NCI-H526 treated with DMSO at 0.1 percent for 48 hours (cell line): ENCODE measurements at regions not wholly inside any gene's neighbourhood (a gene's known extent, or its start where the extent isn't known, plus 50 kb on each side); places are given as distances from the start of the nearest gene placed in this dataset.
A peak's percentile ranks its signal among the peaks of the same experiment; 100 is the strongest.
"Not testable (repeated sequence)": the region's sequence is repeated elsewhere in the genome, so short reads cannot be mapped to it uniquely, and the experiment has no call there.

Source experiments
- DNase-seq: peaks from one replicate; lab custom pipeline; 2025; lab: John Stamatoyannopoulos, UW

DNA sequence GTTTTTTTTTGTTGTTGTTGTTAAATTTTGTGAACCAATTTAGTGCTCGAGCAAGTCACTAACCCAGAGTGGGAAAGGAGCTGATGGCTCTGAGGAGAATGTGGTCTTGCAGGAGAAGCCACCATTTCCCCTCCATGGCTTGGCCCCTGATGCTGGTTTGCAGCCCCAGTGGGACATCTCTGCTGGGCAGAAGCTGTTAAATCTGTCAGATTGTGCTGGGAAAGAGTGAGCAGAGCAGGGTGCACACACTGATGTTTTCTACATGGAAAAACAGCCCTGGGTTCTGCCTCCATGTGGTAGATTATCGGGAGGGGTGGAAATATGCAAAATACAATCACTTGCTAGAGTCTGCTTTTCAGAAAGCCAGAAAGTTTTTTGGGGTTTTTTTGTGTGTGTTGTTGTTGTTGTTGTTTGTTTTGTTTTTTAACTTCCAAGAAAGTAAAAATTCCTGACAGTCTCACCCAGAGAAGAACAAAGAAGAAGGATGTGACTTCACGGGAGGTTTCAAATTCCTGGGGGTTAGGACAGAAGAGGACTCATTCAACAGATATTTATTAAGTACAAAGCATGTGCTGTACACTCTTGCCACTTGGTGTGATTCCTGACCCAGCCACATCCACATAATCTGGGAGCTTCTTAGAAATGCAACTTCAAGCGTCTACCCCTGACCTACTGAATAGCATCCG lies 133.7 kb downstream of the FOXB1 start:
- no peak for DNase-seq

DNA sequence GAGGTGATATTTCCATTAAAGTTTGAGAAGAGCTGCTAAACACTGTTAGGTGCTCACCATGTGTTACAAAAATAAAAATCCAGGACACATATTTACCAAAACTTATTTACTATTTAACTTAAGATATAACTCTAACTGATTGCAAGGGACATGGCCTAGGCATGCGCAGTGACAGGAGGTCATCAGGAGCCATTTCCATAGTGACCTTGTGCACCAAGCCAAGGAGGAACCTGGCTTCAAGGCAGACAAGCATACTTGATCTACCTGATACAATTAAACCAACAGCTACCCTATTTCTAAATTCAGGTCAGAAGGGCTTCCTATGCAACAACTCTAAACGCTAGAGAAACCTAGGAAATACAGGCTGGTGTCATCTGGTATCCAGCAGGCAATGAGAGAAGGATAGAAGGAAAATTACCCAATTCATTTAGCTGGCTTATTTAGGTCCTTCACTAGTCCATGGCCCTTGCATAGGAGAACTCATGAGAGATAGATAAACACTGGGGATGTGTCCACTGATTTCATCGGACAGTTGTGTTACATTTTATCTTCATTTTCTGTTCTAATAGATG lies 134.4 kb downstream of the FOXB1 start:
- DNase-seq: no peak

DNA sequence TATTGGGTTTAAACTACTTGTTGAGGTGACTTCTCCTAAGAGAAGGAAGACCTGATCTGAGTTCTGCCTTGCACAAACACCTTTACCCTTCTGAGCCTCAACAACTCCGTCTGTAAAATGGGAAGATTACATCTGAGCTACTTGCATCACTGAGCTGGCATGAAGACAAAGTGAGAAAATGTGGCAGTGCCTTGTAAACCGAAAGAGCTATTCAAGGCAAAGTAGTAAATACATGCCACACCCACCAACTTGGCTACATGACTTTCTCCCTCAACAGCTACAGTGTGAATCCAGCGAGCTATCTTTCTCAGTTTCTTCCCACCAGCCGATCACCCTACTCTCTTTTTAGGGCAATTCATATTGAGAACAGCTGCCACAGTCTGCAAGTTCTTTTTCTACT lies 148.3 kb downstream of the FOXB1 start:
- no peak for DNase-seq

DNA sequence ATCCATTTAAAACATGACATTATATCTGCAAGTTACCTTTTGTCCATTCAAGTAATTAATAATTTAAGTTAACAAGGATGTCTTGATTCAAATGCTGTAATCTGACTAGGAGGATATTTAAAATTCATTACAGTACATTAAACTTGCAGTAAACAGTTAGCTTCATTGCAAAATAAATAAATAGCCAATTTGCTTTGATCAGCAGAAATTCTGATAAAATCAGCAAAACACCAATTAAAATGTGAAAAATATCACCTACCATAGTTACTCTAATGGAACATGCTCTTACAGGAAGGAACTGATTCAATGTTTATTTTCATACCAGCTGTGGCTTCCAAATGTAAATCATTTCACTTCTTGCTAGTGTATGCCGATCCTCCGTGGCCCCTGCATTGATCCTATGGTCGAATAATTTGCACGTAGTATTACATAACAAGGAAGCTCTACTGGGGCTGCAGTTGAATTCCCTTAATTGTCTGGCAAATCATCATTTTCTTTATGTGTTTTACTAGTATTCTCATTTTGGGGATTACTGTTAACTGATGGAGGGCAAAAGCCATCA lies 150.7 kb downstream of the FOXB1 start:
- DNase-seq: peak; percentile 13

DNA sequence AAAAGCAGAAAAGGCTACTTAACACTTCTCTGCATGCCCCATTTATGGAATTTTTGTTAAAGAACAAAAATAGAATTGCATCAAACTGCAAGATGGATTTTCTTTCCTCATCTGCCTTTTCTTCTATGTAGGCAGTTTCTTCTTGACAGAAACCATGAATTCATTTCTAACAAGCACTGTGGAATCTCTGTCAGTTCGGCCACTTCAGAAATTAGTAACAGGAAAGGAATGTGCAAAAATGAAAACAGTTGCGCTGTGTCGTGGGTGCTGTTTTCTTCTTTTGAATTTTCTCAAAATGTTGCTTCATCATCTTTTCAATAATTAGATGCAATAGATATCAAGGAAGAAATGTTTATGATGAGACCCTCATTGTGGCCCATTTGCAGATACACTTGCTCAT lies 151.6 kb downstream of the FOXB1 start:
- DNase-seq: no peak

- DNase-seq: no peak
Measured at GRCh38 chr15:60160909-60161308, 156.8 kb downstream of the FOXB1 start.

GRCh38 chr15:60161704-60162103 lies 157.6 kb downstream of the FOXB1 start:
- DNase-seq: no peak

DNA sequence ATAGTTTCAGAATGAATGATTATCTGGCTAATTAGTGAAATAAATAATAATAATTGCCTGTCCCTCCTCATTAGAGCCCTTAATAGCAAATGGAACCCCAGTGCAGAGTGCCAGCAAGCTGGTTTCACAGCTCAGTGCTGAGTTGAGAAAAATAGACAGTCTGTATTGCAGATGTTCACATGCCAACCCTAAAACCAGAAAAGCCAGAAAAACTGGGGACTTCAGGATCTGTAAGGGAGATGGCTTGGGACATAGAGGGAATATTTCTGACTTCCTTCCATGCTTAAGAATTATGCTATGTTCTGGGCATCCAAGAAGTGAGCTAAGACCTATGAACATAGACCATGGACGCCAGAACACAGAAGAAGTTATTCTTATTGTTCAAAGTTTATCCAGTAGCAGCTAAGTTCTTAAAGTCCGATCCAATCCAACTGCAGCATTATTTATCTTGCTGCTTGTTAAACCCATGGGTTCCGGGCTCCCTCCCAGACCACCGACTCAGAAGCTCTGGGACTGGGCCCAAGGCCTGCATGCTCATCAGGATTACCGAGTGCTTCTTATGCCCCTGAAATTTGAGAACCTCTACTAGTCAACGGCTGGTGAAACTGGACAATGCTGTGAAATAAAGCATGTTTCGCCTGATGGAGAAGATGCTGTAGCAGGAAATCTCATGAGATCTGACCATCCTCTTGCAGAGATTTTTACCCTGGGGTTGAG lies 158.3 kb downstream of the FOXB1 start:
- DNase-seq: no peak

DNA sequence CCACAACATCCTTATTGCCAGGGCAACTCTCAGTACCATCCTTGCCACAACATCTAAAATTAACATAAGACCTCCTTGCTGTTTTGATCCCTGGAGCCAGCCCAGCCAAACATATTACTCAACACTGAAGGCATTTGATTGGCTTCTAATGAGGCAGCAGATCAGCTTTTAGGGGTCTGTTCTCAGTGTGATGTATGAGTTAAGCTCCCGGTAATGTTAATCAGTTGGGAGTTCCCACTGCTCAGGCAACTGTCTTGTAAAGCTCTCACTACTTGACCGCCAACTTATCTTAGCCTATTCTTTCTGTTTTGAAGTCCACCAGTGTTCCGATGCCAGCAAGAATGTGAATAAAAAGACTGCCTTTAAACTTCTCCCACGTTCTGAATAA lies 158.9 kb downstream of the FOXB1 start:
- no peak for DNase-seq

- no peak for DNase-seq
Measured at GRCh38 chr15:60165111-60165510, 161.0 kb downstream of the FOXB1 start.

DNA sequence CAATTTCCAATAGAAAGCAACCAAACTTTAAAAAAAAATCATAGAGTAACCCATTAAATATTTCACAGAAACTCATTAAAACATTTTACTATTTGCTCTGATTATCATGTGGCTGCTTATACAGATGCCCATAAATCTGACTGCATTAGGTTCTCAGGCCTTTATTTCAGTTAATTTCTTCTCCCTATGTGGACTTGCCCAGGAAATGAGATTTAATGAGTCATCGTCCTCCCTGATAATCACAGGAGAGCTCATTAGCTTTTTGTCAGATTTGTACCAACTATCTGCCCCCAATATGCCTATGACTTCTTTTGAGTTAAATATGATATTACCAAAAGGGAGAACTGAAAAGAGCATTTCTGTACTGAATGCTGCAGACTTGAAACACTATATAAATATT lies 168.0 kb downstream of the FOXB1 start:
- no peak for DNase-seq

- DNase-seq: peak; percentile 9
Measured at GRCh38 chr15:60179786-60180391, 175.8 kb downstream of the FOXB1 start.

- DNase-seq: not testable (repeated sequence)
Measured at GRCh38 chr15:60181957-60182356, 177.8 kb downstream of the FOXB1 start.

DNA sequence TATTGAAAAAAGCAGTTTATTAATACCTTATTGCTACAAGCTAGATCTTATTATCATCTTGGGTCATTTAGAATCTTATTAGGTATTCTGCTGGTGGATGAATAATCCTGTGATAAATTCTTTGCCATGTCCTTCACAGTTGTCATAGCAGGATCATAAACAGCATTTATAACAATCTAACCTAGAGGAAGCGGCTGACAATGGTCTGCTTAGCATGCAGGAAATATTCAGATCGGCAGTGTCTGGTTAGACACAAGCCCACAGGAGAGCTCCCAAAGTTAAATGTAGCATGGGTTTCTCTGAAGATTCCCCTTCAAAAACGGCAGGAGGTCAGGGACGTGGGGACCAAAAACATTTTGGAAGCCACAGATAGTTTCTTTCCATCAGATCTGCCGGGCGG lies 179.3 kb downstream of the FOXB1 start:
- no peak for DNase-seq

GRCh38 chr15:60184579-60184978 lies 180.5 kb downstream of the FOXB1 start:
- DNase-seq: no peak

- no peak for DNase-seq
Measured at GRCh38 chr15:60191016-60191415, 186.9 kb downstream of the FOXB1 start.

GRCh38 chr15:60191821-60192220 lies 187.7 kb downstream of the FOXB1 start:
- no peak for DNase-seq

DNA sequence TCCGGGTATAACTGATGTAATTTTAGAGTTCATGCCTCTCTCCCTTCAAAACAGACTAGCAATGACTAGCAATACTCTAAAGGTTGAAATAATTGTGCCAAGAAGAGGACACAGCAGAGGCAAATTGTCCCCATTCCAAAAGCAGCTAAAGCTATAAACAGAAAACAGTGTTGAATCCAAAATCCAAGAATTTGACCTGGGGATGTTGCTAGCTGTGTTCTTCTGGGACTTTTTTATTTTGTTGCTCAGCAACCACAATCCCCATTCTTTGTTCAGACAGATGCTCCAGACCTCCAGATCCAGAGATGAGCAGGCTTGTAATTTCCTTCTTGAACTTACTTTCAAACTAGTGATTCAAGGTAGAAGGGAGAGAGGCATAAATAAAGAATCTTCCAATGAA lies 191.5 kb downstream of the FOXB1 start:
- no peak for DNase-seq

DNA sequence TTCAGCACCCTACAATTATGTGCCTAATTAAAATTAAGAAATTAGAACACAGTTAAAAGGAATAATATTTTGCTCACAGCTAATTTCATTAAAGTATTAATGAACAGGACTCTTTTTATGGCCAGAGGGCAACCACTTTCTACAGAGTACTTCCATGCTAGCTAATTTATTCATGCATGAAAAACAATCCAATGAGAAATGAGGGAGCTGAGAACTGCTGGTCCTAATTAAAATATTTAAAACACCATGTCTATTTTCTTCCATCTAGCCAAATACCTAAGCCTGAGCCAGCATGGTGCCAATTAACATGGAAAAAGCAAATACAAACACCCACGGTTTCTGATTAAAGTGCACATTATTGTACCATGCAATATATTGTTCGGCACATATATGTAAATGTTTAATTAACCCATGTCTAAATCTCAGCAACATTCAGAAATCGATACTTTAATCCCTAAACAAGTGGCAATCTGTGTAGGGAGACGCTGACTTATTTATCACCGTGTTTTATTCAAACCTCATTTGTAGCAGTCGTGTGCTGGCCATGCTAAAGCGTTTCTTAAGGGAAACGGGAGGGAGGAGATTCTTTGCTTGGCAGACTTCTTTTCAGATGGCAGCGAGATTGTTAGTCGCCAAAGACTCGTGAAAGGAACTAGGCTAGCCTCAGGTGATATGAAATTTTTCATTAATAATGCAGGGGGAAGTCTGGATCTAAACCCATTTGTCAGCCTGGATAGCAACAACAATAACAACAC lies 193.5 kb downstream of the ANXA2 start:
- DNase-seq: no peak

GRCh38 chr15:60208709-60209108 lies 189.1 kb downstream of the ANXA2 start:
- no peak for DNase-seq

DNA sequence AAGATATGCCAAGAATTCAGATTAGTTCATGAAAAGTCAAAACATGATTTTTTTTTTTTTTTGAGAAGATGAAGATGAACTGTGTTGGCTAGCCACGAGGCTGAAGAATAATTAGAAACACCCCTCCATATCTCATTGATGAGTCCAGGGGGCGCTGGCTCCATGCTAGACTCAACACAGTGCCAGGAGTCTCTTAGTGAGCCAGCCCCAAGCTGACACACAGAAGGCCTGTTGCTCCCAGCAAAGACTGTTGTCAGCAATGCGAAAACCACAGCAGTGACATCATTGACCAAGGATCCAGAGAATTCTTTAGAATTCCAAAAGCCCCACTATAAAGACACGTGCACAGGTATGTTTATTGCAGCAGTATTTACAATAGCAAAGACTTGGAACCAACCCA lies 185.2 kb downstream of the ANXA2 start:
- DNase-seq: no peak

- DNase-seq: no peak
Measured at GRCh38 chr15:60213377-60214000, 184.3 kb downstream of the ANXA2 start.
